H7 (cell line): ENCODE measurements at regions not wholly inside any gene's neighbourhood (a gene's known extent, or its start where the extent isn't known, plus 50 kb on each side); places are given as distances from the start of the nearest gene placed in this dataset.
A peak's percentile ranks its signal among the peaks of the same experiment; 100 is the strongest.
"Not testable (repeated sequence)": the region's sequence is repeated elsewhere in the genome, so short reads cannot be mapped to it uniquely, and the experiment has no call there.

Experiments
- DNase-seq: peaks from one replicate; pipeline ENCODE4 v3.0.0; 2012
- H3K27me3 ChIP-seq: 2 replicates; pipeline ENCODE4 v1.6.0; 2011; ENCODE audit warnings: mild to moderate bottlenecking, low read length; ENCODE audit not compliant: control insufficient read depth, insufficient read depth
- H3K36me3 ChIP-seq: replicated peaks from 2 replicates; pipeline ENCODE4 v1.5.1; 2011; ENCODE audit warnings: low read length; ENCODE audit not compliant: control insufficient read depth, insufficient read depth
- H3K4me3 ChIP-seq: 2 replicates; pipeline ENCODE4 v1.5.1; 2011; ENCODE audit warnings: low read depth, mild to moderate bottlenecking, control low read depth, low read length, moderate library complexity; ENCODE audit not compliant: insufficient read depth

GRCh38 chrX:73979551-73980131 lies 127.1 kb upstream of the XIST start:
- H3K4me3 ChIP-seq, result no peak overlapping the region
- H3K27me3 ChIP-seq, result no peaks in the 10 kb centered on the region
- H3K36me3 ChIP-seq, result no peaks in the 10 kb centered on the region
- DNase-seq, result no peak

GRCh38 chrX:73977542-73978169 lies 125.1 kb upstream of the XIST start:
- Histone ChIP-seq H3K36me3 (no peaks in the 10 kb centered on the region), H3K27me3 (no peaks in the 10 kb centered on the region), H3K4me3 (no peak overlapping the region)
- no peak for DNase-seq

- H3K27me3 ChIP-seq, DNase-seq, H3K4me3 ChIP-seq, H3K36me3 ChIP-seq: not testable (repeated sequence)
Observed at GRCh38 chrX:73967461-73967860, 114.9 kb upstream of the XIST start.

GRCh38 chrX:73965833-73966232 lies 113.3 kb upstream of the XIST start:
- no peak overlapping the region for H3K4me3 ChIP-seq
- DNase-seq, result peak; percentile 35
- H3K27me3 ChIP-seq, result no peaks in the 10 kb centered on the region
- peaks cover 2% of the 10 kb centered on the region; the same call in 1 of the 2 replicates for H3K36me3 ChIP-seq

- no peaks in the 10 kb centered on the region for H3K27me3 ChIP-seq
- H3K4me3 ChIP-seq, result no peak overlapping the region
- DNase-seq, result no peak
- H3K36me3 ChIP-seq, result peaks cover 2% of the 10 kb centered on the region; the same call in 1 of the 2 replicates
Observed at GRCh38 chrX:73964579-73964978, 112.1 kb upstream of the XIST start.

GRCh38 chrX:73963682-73964081 lies 111.2 kb upstream of the XIST start:
- DNase-seq, result no peak
- peaks cover 2% of the 10 kb centered on the region; the same call in 1 of the 2 replicates for H3K36me3 ChIP-seq

GRCh38 chrX:73962948-73963347 lies 110.4 kb upstream of the XIST start:
- no peak for DNase-seq
- Histone ChIP-seq H3K27me3 (no peaks in the 10 kb centered on the region), H3K36me3 (peaks cover 2% of the 10 kb centered on the region; the same call in 1 of the 2 replicates), H3K4me3 (no peak overlapping the region)

More at GRCh38 chrX:73963682-73964081, 111.2 kb upstream of the XIST start:
- H3K27me3 ChIP-seq, result no peaks in the 10 kb centered on the region
- no peak overlapping the region for H3K4me3 ChIP-seq

- not testable (repeated sequence) for H3K4me3 ChIP-seq, H3K27me3 ChIP-seq, H3K36me3 ChIP-seq, DNase-seq
Observed at GRCh38 chrX:73961867-73962266, 109.4 kb upstream of the XIST start.

- H3K27me3 ChIP-seq, result no peaks in the 10 kb centered on the region
- peak overlapping the region; percentile 92 for H3K4me3 ChIP-seq
- H3K36me3 ChIP-seq, result peaks cover 6% of the 10 kb centered on the region
- DNase-seq, result peak; percentile 20
Observed at GRCh38 chrX:73944563-73944908, 92.0 kb upstream of the XIST start.

- DNase-seq, result peak; percentile 91
- H3K27me3 ChIP-seq, result no peaks in the 10 kb centered on the region
- H3K4me3 ChIP-seq, result peak overlapping the region; percentile 92
- H3K36me3 ChIP-seq, result peaks cover 6% of the 10 kb centered on the region
Observed at GRCh38 chrX:73943693-73944562, 91.4 kb upstream of the XIST start.

- Histone ChIP-seq H3K4me3 (no peak overlapping the region), H3K36me3 (no peaks in the 10 kb centered on the region), H3K27me3 (no peaks in the 10 kb centered on the region)
- no peak for DNase-seq
Observed at GRCh38 chrX:73940893-73941470, 88.5 kb upstream of the XIST start.

- H3K27me3 ChIP-seq, H3K4me3 ChIP-seq, DNase-seq, H3K36me3 ChIP-seq: not testable (repeated sequence)
Observed at GRCh38 chrX:73937843-73938242, 85.3 kb upstream of the XIST start.

- H3K36me3 ChIP-seq, result no peaks in the 10 kb centered on the region
- DNase-seq, result no peak
- no peak overlapping the region for H3K4me3 ChIP-seq
- H3K27me3 ChIP-seq, result no peaks in the 10 kb centered on the region
Observed at GRCh38 chrX:73932522-73932921, 80.0 kb upstream of the XIST start.

GRCh38 chrX:73930300-73930699 lies 77.8 kb upstream of the XIST start:
- Histone ChIP-seq H3K27me3 (no peaks in the 10 kb centered on the region), H3K4me3 (no peak overlapping the region), H3K36me3 (no peaks in the 10 kb centered on the region)
- DNase-seq, result no peak
